IMR-90 (cell line): ENCODE measurements at regions not wholly inside any gene's neighbourhood (a gene's known extent, or its start where the extent isn't known, plus 50 kb on each side); places are given as distances from the start of the nearest gene placed in this dataset.

Source experiments
- ATAC-seq: fragments of 200-7000 bp; cut with Tn5 transposase; 2 replicates; pipeline ENCODE4 v1.9.1; 2020; ENCODE audit warnings: low read depth, mild to moderate bottlenecking, moderate library complexity
- BruUV-seq: library from RNA; stranded (reverse); fragments of 400-500 nt; replicated peaks from 2 replicates; lab custom pipeline; 2021; lab: Mats Ljungman, UMichigan
- CTCF ChIA-PET: fragments of 300-600 bp; formaldehyde crosslinking; extraction: SDS; loops from one replicate; lab custom pipeline; 2021; ENCODE audit warnings: antibody characterized with exemption; lab: Yijun Ruan, JAX
- POLR2A ChIA-PET: fragments of 300-600 bp; sonication (Branson Sonifier 250); formaldehyde crosslinking; loops from one replicate; lab custom pipeline; 2022; ENCODE audit warnings: antibody characterized with exemption; ENCODE audit not compliant: unreplicated experiment; lab: Charles Lee
- DNase-seq: peaks from one replicate; pipeline ENCODE4 v3.0.0; 2013
- H2AFZ ChIP-seq: replicated peaks from 2 replicates; pipeline ENCODE3; 2013; ENCODE audit warnings: low read length, mild to moderate bottlenecking; ENCODE audit not compliant: poor library complexity
- H2AK5ac ChIP-seq: 2 replicates; pipeline ENCODE4 v1.6.1; 2013; ENCODE audit warnings: low read depth, low read length, inconsistent platforms
- H2AK9ac ChIP-seq: replicated peaks from 2 replicates; pipeline ENCODE3; 2013; ENCODE audit warnings: mild to moderate bottlenecking, low read depth, low read length, moderate library complexity; ENCODE audit not compliant: poor library complexity
- H2BK120ac ChIP-seq: 2 replicates; pipeline ENCODE4 v1.6.1; 2013; ENCODE audit warnings: low read depth, low read length, inconsistent platforms
- H2BK15ac ChIP-seq: 3 replicates; pipeline ENCODE4 v1.6.1; 2013; ENCODE audit warnings: low read depth, low read length, inconsistent platforms
- H2BK20ac ChIP-seq: 2 replicates; pipeline ENCODE4 v1.6.1; 2013; ENCODE audit warnings: low read depth, mild to moderate bottlenecking, inconsistent platforms, low read length, moderate library complexity
- H2BK5ac ChIP-seq: 2 replicates; pipeline ENCODE4 v1.6.1; 2013; ENCODE audit warnings: mild to moderate bottlenecking, low read depth, low read length, inconsistent platforms; ENCODE audit not compliant: poor library complexity, severe bottlenecking
- H3K14ac ChIP-seq: replicated peaks from 2 replicates; pipeline ENCODE4 v1.6.1; 2013; ENCODE audit warnings: low read depth, low read length, inconsistent platforms
- H3K18ac ChIP-seq: 2 replicates; pipeline ENCODE4 v1.6.1; 2013; ENCODE audit warnings: low read depth, low read length, control low read depth
- H3K23ac ChIP-seq: 2 replicates; pipeline ENCODE4 v1.6.1; 2013; ENCODE audit warnings: low read depth, low read length, inconsistent platforms
- H3K27ac ChIP-seq: 2 replicates; pipeline ENCODE4 v1.5.1; 2013; ENCODE audit warnings: mild to moderate bottlenecking, control low read depth, low read length; ENCODE audit not compliant: insufficient read depth
- H3K27me3 ChIP-seq: 2 replicates; pipeline ENCODE4 v1.6.1; 2013; ENCODE audit warnings: low read length; ENCODE audit not compliant: control insufficient read depth, insufficient read depth
- H3K36me3 ChIP-seq: 2 replicates; pipeline ENCODE4 v1.6.1; 2013; ENCODE audit warnings: low read length, mixed read lengths; ENCODE audit not compliant: control insufficient read depth, insufficient read depth
- H3K4ac ChIP-seq: 2 replicates; pipeline ENCODE4 v1.6.1; 2013; ENCODE audit warnings: low read depth, low read length, inconsistent platforms
- H3K4me1 ChIP-seq: 2 replicates; pipeline ENCODE4 v1.6.1; 2013; ENCODE audit warnings: low read length, mixed read lengths; ENCODE audit not compliant: control insufficient read depth, insufficient read depth
- H3K4me2 ChIP-seq: 2 replicates; pipeline ENCODE4 v1.6.1; 2013; ENCODE audit warnings: low read depth, mild to moderate bottlenecking, control low read depth, low read length, moderate library complexity
- H3K4me3 ChIP-seq: 2 replicates; pipeline ENCODE4 v1.5.1; 2013; ENCODE audit warnings: low read depth, mild to moderate bottlenecking, control low read depth, low read length, moderate library complexity; ENCODE audit not compliant: insufficient read depth
- H3K56ac ChIP-seq: 2 replicates; pipeline ENCODE4 v1.6.1; 2013; ENCODE audit warnings: low read length, inconsistent platforms; ENCODE audit not compliant: insufficient read depth; ENCODE audit errors: extremely low read depth
- H3K79me1 ChIP-seq, 2 experiments: 2 replicates each; pipeline ENCODE4 v1.6.1; 2013; ENCODE audit warnings: low read length in 2 of 2, inconsistent platforms in 1 of 2, low read depth in 1 of 2
- H3K9ac ChIP-seq: 2 replicates; pipeline ENCODE4 v1.6.1; 2013; ENCODE audit warnings: low read depth, low read length, control low read depth
- H3K9me1 ChIP-seq: 2 replicates; pipeline ENCODE4 v1.6.1; 2013; ENCODE audit warnings: low read length, inconsistent platforms; ENCODE audit not compliant: insufficient read depth
- H3K9me3 ChIP-seq: 2 replicates; pipeline ENCODE4 v1.6.1; 2013; ENCODE audit warnings: low read length; ENCODE audit not compliant: control insufficient read depth, insufficient read depth
- H4K20me1 ChIP-seq: 2 replicates; pipeline ENCODE4 v1.6.1; 2013; ENCODE audit warnings: low read length, inconsistent platforms; ENCODE audit not compliant: insufficient read depth
- H4K5ac ChIP-seq: 2 replicates; pipeline ENCODE4 v1.6.1; 2013; ENCODE audit warnings: mild to moderate bottlenecking, low read depth, low read length, control low read depth
- H4K8ac ChIP-seq, 2 experiments: 2 replicates each; pipeline ENCODE4 v1.6.1; 2013; ENCODE audit warnings: low read depth in 2 of 2, low read length in 2 of 2, control low read depth in 1 of 2, inconsistent platforms in 1 of 2
- H4K91ac ChIP-seq: 2 replicates; pipeline ENCODE4 v1.6.1; 2013; ENCODE audit warnings: low read depth, low read length, inconsistent platforms; ENCODE audit not compliant: insufficient read depth
- BHLHE40 ChIP-seq: fragments of 150-350 bp; IDR thresholded peaks from 2 replicates; pipeline ENCODE4 v1.6.1; 2016; ENCODE audit warnings: mild to moderate bottlenecking, low read depth, low read length
- CEBPB ChIP-seq: IDR thresholded peaks from 2 replicates; pipeline ENCODE4 v1.6.1; 2012; ENCODE audit warnings: low read depth, low read length, improper control_type of control experiment
- CHD1 ChIP-seq: IDR thresholded peaks from 2 replicates; pipeline ENCODE4 v1.6.1; 2012; ENCODE audit warnings: low read depth, low read length, improper control_type of control experiment
- CTCF ChIP-seq: conservative IDR thresholded peaks from 2 replicates; pipeline ENCODE4 v1.5.1; 2012; ENCODE audit warnings: mild to moderate bottlenecking, low read depth, low read length, improper control_type of control experiment
- ELK1 ChIP-seq: fragments of 150-350 bp; IDR thresholded peaks from 2 replicates; pipeline ENCODE4 v1.6.1; 2016; ENCODE audit warnings: low read depth, mild to moderate bottlenecking, low read length, moderate library complexity, borderline replicate concordance
- FOS ChIP-seq: fragments of 150-350 bp; IDR thresholded peaks from 2 replicates; pipeline ENCODE4 v1.6.1; 2016; ENCODE audit warnings: low read depth, low read length
- MAFK ChIP-seq: IDR thresholded peaks from 2 replicates; pipeline ENCODE4 v1.6.1; 2012; ENCODE audit warnings: low read depth, low read length, improper control_type of control experiment
- MAZ ChIP-seq: IDR thresholded peaks from 2 replicates; pipeline ENCODE4 v1.6.1; 2012; ENCODE audit warnings: low read depth, mild to moderate bottlenecking, low read length, improper control_type of control experiment, moderate library complexity, borderline replicate concordance
- MXI1 ChIP-seq: IDR thresholded peaks from 2 replicates; pipeline ENCODE4 v1.6.1; 2012; ENCODE audit warnings: low read depth, mild to moderate bottlenecking, low read length, moderate library complexity, borderline replicate concordance
- NFE2L2 ChIP-seq: fragments of 150-350 bp; IDR thresholded peaks from 2 replicates; pipeline ENCODE4 v1.6.1; 2016; ENCODE audit warnings: low read depth, mild to moderate bottlenecking, low read length
- POLR2A ChIP-seq: IDR thresholded peaks from 2 replicates; pipeline ENCODE4 v1.6.1; 2012; ENCODE audit warnings: mild to moderate bottlenecking, low read depth, low read length
- RAD21 ChIP-seq: IDR thresholded peaks from 2 replicates; pipeline ENCODE4 v1.6.1; 2012; ENCODE audit warnings: low read length, improper control_type of control experiment
- RCOR1 ChIP-seq: IDR thresholded peaks from 2 replicates; pipeline ENCODE4 v1.6.1; 2012; ENCODE audit warnings: mild to moderate bottlenecking, low read length, improper control_type of control experiment; ENCODE audit not compliant: insufficient replicate concordance
- RFX5 ChIP-seq: IDR thresholded peaks from 2 replicates; pipeline ENCODE4 v1.8.0; 2012; ENCODE audit warnings: low read depth, mild to moderate bottlenecking, low read length, moderate library complexity
- SMC3 ChIP-seq: fragments of 150-350 bp; IDR thresholded peaks from 2 replicates; pipeline ENCODE4 v1.6.1; 2016; ENCODE audit warnings: low read depth, mild to moderate bottlenecking, antibody characterized with exemption, low read length, moderate library complexity
- USF2 ChIP-seq: fragments of 150-350 bp; IDR thresholded peaks from 2 replicates; pipeline ENCODE4 v1.6.1; 2017; ENCODE audit warnings: mild to moderate bottlenecking, antibody characterized with exemption, low read length, low read depth
- WGBS, 2 experiments: methylation state at CpG; one replicate each; pipeline versions ENCODE4 v1.1.5 to v1.1.7; 2013; ENCODE audit warnings: missing lambda C conversion rate in 2 of 2; ENCODE audit not compliant: insufficient read length in 1 of 2; ENCODE audit errors: extremely low coverage in 2 of 2; 5-methylcytosine and 5-hydroxymethylcytosine counted together
- dilution Hi-C: fragments of 300-500 bp; cut with HindIII; formaldehyde crosslinking; loops from one replicate; pipeline ENCODE4 v1.14.3; 2018; ENCODE audit warnings: low sequenced_read_pairs; ENCODE audit not compliant: unreplicated experiment
- in situ Hi-C: fragments of 300-500 bp; cut with MboI; formaldehyde crosslinking; loops from 3 replicates; pipeline ENCODE4 v1.14.3; 2019; ENCODE audit warnings: low sequenced_read_pairs, inconsistent platforms, mixed read lengths
- intact Hi-C: fragments of 100-400 bp; cut with micrococcal nuclease; formaldehyde crosslinking; loops from 2 replicates; pipeline ENCODE4 v1.10.0; 2022

DNA sequence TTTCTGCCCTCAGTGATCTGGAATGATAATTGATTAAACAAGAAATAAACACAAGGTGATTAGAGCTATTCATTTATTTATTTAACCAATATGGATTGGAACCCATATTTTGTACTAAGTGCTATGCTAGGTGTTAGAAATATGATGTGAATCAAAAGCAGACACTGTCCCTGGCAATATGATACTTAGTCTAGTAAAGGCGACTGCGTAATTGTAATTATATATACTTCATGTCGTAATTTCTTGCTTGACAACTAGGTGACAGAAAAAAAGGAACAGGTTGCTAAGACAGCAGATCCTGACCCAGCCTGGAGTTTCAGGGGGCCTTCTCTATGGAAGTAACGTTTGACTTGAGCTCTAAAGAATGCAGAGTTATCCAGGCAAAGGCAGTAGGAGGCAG lies 236.5 kb upstream of the F9 start:
- no peaks in the 10 kb centered on the region for H3K27me3 ChIP-seq
- H3K9ac ChIP-seq: no peak overlapping the region
- no peak for TF ChIP-seq MAFK
- TF ChIP-seq MXI1: no peak
- no peak for TF ChIP-seq CEBPB
- TF ChIP-seq BHLHE40: no peak
- TF ChIP-seq ELK1: no peak
- no peak for TF ChIP-seq SMC3
- no peak for TF ChIP-seq RFX5
- TF ChIP-seq NFE2L2: no peak
- TF ChIP-seq CHD1: no peak
- TF ChIP-seq RCOR1: no peak
- no peak for TF ChIP-seq MAZ
- TF ChIP-seq RAD21: no peak
- no peak for TF ChIP-seq POLR2A
- no peak for TF ChIP-seq CTCF
- no peak for TF ChIP-seq USF2
- no peak for TF ChIP-seq FOS
- H3K4me2 ChIP-seq: no peak overlapping the region
- no peak overlapping the region for H2BK120ac ChIP-seq
- in situ Hi-C loops (no loop called here), dilution Hi-C loops (no loop called here), intact Hi-C loops (no loop called here)
- H3K27ac ChIP-seq: no peak overlapping the region
- H3K4me1 ChIP-seq: no peaks in the 10 kb centered on the region
- ChIA-PET POLR2A (no interaction called here), CTCF (interaction anchor here (0.6 kb wide), 1 partner anchor 36 kb away, joined by 3 read pairs; no protein-coding TSS in a partner anchor)
- H2AK9ac ChIP-seq: no peak overlapping the region
- no peak overlapping the region for H3K56ac ChIP-seq
- H3K9me1 ChIP-seq: no peaks in the 10 kb centered on the region
- H3K79me1 ChIP-seq: no peaks in the 10 kb centered on the region
- no peak overlapping the region for H4K8ac ChIP-seq
- H2AFZ ChIP-seq: no peak overlapping the region
- no peak for ATAC-seq
- no peak overlapping the region for H3K4me3 ChIP-seq
- no peak overlapping the region for H3K23ac ChIP-seq
- no peak for DNase-seq
- WGBS, 2 experiments: no CpG with 5 or more reads among the region's 4 CpGs
- no peak overlapping the region for H3K4ac ChIP-seq
- H3K18ac ChIP-seq: no peak overlapping the region
- H2BK20ac ChIP-seq: no peak overlapping the region
- H2BK15ac ChIP-seq: no peak overlapping the region
- no peaks in the 10 kb centered on the region for H3K36me3 ChIP-seq
- no TSS peak for BruUV-seq
- no peak overlapping the region for H3K14ac ChIP-seq
- no peaks in the 10 kb centered on the region for H4K20me1 ChIP-seq
- H2BK5ac ChIP-seq: no peak overlapping the region
- no peak overlapping the region for H2AK5ac ChIP-seq
- H4K5ac ChIP-seq: no peak overlapping the region
- H4K91ac ChIP-seq: no peak overlapping the region
- H3K9me3 ChIP-seq: no peaks in the 10 kb centered on the region
